ENCODE measurements at regions not wholly inside any gene's neighbourhood (a gene's known extent, or its start where the extent isn't known, plus 50 kb on each side); places are given as distances from the start of the nearest gene placed in this dataset.

GRCh38 chr4:52266537-52267137 is 215.5 kb downstream of the SPATA18 start:
- TF ChIP-seq CTCF (conservative IDR thresholded peaks at IDR 0.05; ENCODE audit: low read depth, low read length) (no peak), EZH2phosphoT487 (IDR thresholded peaks at IDR 0.05; ENCODE audit: borderline replicate concordance, low read length) (no peak), EZH2 (IDR thresholded peaks at IDR 0.05; ENCODE audit: low read length, unreplicated experiment) (no peak)
